Fibroblast of upper back skin (primary cell): ENCODE measurements at regions not wholly inside any gene's neighbourhood (a gene's known extent, or its start where the extent isn't known, plus 50 kb on each side); places are given as distances from the start of the nearest gene placed in this dataset.
"Not testable (repeated sequence)": the region's sequence is repeated elsewhere in the genome, so short reads cannot be mapped to it uniquely, and the experiment has no call there.

ENCODE experiments used
- DNase-seq: peaks from one replicate; pipeline ENCODE4 v3.0.0-alpha.2; 2013

GRCh38 chr7:25725451-25725850 lies 426.5 kb upstream of the NFE2L3 start:
- peak; percentile 39 for DNase-seq

- no peak for DNase-seq
Measured at GRCh38 chr7:25726170-25726780, 425.7 kb upstream of the NFE2L3 start.

GRCh38 chr7:25726781-25727311 lies 425.2 kb upstream of the NFE2L3 start:
- peak; percentile 3 for DNase-seq

GRCh38 chr7:25727446-25727845 lies 424.6 kb upstream of the NFE2L3 start:
- DNase-seq: no peak

GRCh38 chr7:25727876-25728275 lies 424.1 kb upstream of the NFE2L3 start:
- DNase-seq: no peak

GRCh38 chr7:25731068-25731845 lies 420.7 kb upstream of the NFE2L3 start:
- DNase-seq: peak; percentile 21

- no peak for DNase-seq
Measured at GRCh38 chr7:25731846-25732245, 420.2 kb upstream of the NFE2L3 start.

- no peak for DNase-seq
Measured at GRCh38 chr7:25732766-25733217, 419.2 kb upstream of the NFE2L3 start.

GRCh38 chr7:25735674-25736242 lies 416.2 kb upstream of the NFE2L3 start:
- no peak for DNase-seq

- DNase-seq: no peak
Measured at GRCh38 chr7:25738528-25738927, 413.5 kb upstream of the NFE2L3 start.

GRCh38 chr7:25739143-25739542 lies 412.9 kb upstream of the NFE2L3 start:
- no peak for DNase-seq

GRCh38 chr7:25742316-25742715 lies 409.7 kb upstream of the NFE2L3 start:
- DNase-seq: no peak

- DNase-seq: not testable (repeated sequence)
Measured at GRCh38 chr7:25743670-25744451, 408.1 kb upstream of the NFE2L3 start.

- no peak for DNase-seq
Measured at GRCh38 chr7:25750744-25751508, 401.1 kb upstream of the NFE2L3 start.

- no peak for DNase-seq
Measured at GRCh38 chr7:25752154-25752553, 399.8 kb upstream of the NFE2L3 start.

- DNase-seq: no peak
Measured at GRCh38 chr7:25752967-25753791, 398.8 kb upstream of the NFE2L3 start.

GRCh38 chr7:25753837-25754236 lies 398.2 kb upstream of the NFE2L3 start:
- no peak for DNase-seq

- DNase-seq: no peak
Measured at GRCh38 chr7:25754333-25754732, 397.7 kb upstream of the NFE2L3 start.

- DNase-seq: no peak
Measured at GRCh38 chr7:25754751-25755150, 397.2 kb upstream of the NFE2L3 start.

- DNase-seq: no peak
Measured at GRCh38 chr7:25756601-25757000, 395.4 kb upstream of the NFE2L3 start.

GRCh38 chr7:25758559-25758958 lies 393.4 kb upstream of the NFE2L3 start:
- DNase-seq: no peak
